MCF 10A (cell line): ENCODE measurements at regions not wholly inside any gene's neighbourhood (a gene's known extent, or its start where the extent isn't known, plus 50 kb on each side); places are given as distances from the start of the nearest gene placed in this dataset.

Experiments used
- BruUV-seq: library from RNA; stranded (reverse); fragments of 400-500 nt; replicated peaks from 2 replicates; lab custom pipeline; 2021; lab: Mats Ljungman, UMichigan
- CTCF ChIA-PET: fragments of 300-600 bp; sonication (Branson Sonifier 250); formaldehyde crosslinking; extraction: SDS; loops from one replicate; lab custom pipeline; 2021; ENCODE audit warnings: antibody characterized with exemption, inconsistent platforms; lab: Yijun Ruan, JAX
- POLR2A ChIA-PET: fragments of 300-600, 350-650 bp; sonication (Branson Sonifier 250); formaldehyde crosslinking; extraction: SDS; loops from one replicate; lab custom pipeline; 2020; ENCODE audit warnings: antibody characterized with exemption, inconsistent platforms; lab: Yijun Ruan, JAX
- DNase-seq: peaks from one replicate; pipeline ENCODE4 v3.0.0-alpha.2; 2018; ENCODE audit not compliant: unreplicated experiment
- H3K27ac Mint-ChIP-seq: one replicate; pipeline ENCODE4 v1.8.0; 2022; ENCODE audit warnings: mild to moderate bottlenecking, low read depth, mixed read lengths; ENCODE audit not compliant: unreplicated experiment
- H3K27me3 Mint-ChIP-seq: one replicate; pipeline ENCODE4 v1.8.0; 2022; ENCODE audit warnings: mixed read lengths; ENCODE audit not compliant: insufficient read depth, unreplicated experiment
- H3K36me3 Mint-ChIP-seq: one replicate; pipeline ENCODE4 v1.8.0; 2022; ENCODE audit warnings: mild to moderate bottlenecking, moderate library complexity, mixed read lengths; ENCODE audit not compliant: insufficient read depth, unreplicated experiment
- H3K4me1 Mint-ChIP-seq: one replicate; pipeline ENCODE4 v1.8.0; 2022; ENCODE audit warnings: mixed read lengths; ENCODE audit not compliant: insufficient read depth, unreplicated experiment
- H3K4me3 Mint-ChIP-seq: one replicate; pipeline ENCODE4 v1.8.0; 2022; ENCODE audit warnings: mild to moderate bottlenecking, moderate library complexity, mixed read lengths; ENCODE audit not compliant: unreplicated experiment
- H3K9me3 Mint-ChIP-seq: one replicate; pipeline ENCODE4 v1.8.0; 2022; ENCODE audit warnings: mixed read lengths; ENCODE audit not compliant: unreplicated experiment
- CTCF ChIP-seq: fragments of 200-600 bp; IDR thresholded peaks from one replicate; pipeline ENCODE4 v1.8.0; 2022; ENCODE audit warnings: antibody characterized with exemption, mild to moderate bottlenecking; ENCODE audit not compliant: unreplicated experiment
- intact Hi-C: fragments of 100-400 bp; cut with micrococcal nuclease; formaldehyde crosslinking; loops from 2 replicates; pipeline ENCODE4 v1.14.1; 2022

GRCh38 chr1:181985281-181985680 lies 76.2 kb downstream of the ZNF648 start:
- DNase-seq: no peak
- no peaks in the 10 kb centered on the region for H3K4me1 Mint-ChIP-seq
- intact Hi-C loops: no loop called here
- no TSS peak for BruUV-seq
- no peak for TF ChIP-seq CTCF
- peaks cover 57% of the 10 kb centered on the region for H3K27me3 Mint-ChIP-seq
- no peaks in the 10 kb centered on the region for H3K36me3 Mint-ChIP-seq
- no peak overlapping the region for H3K4me3 Mint-ChIP-seq
- H3K27ac Mint-ChIP-seq: no peak overlapping the region
- ChIA-PET CTCF (interaction anchor here (0.7 to 2.1 kb wide), 5 partner anchors 9 to 506 kb away, joined by 3 to 7 read pairs (median 3); no protein-coding TSS in a partner anchor), POLR2A (interaction anchor here (0.6 to 1.5 kb wide), 3 partner anchors 12 to 38 kb away, joined by 3 read pairs; no protein-coding TSS in a partner anchor)
- no peaks in the 10 kb centered on the region for H3K9me3 Mint-ChIP-seq

- H3K4me3 Mint-ChIP-seq: no peak overlapping the region
- no peak for DNase-seq
- no peak for TF ChIP-seq CTCF
- CTCF ChIA-PET: interaction anchor here (0.7 to 1.6 kb wide), 4 partner anchors 13 to 95 kb away, joined by 3 to 6 read pairs (median 4); no protein-coding TSS in a partner anchor
- intact Hi-C loops: no loop called here
- no peaks in the 10 kb centered on the region for H3K4me1 Mint-ChIP-seq
- no peak overlapping the region for H3K27ac Mint-ChIP-seq
- no TSS peak for BruUV-seq
- peaks cover 5% of the 10 kb centered on the region for H3K9me3 Mint-ChIP-seq
- POLR2A ChIA-PET: interaction anchor here (0.6 kb wide), 1 partner anchor 10 kb away, joined by 3 read pairs; no protein-coding TSS in a partner anchor
- H3K36me3 Mint-ChIP-seq: no peaks in the 10 kb centered on the region
- peaks cover 70% of the 10 kb centered on the region for H3K27me3 Mint-ChIP-seq
Measured at GRCh38 chr1:181984006-181984405, 77.5 kb downstream of the ZNF648 start.

- no peak for TF ChIP-seq CTCF
- no peaks in the 10 kb centered on the region for H3K36me3 Mint-ChIP-seq
- H3K27ac Mint-ChIP-seq: no peak overlapping the region
- no peaks in the 10 kb centered on the region for H3K4me1 Mint-ChIP-seq
- POLR2A ChIA-PET: no interaction called here
- no TSS peak for BruUV-seq
- DNase-seq: no peak
- no peak overlapping the region for H3K4me3 Mint-ChIP-seq
- CTCF ChIA-PET: no interaction called here
- H3K27me3 Mint-ChIP-seq: peaks cover 91% of the 10 kb centered on the region
- H3K9me3 Mint-ChIP-seq: peaks cover 14% of the 10 kb centered on the region
- intact Hi-C loops: no loop called here
Measured at GRCh38 chr1:181981821-181982220, 79.7 kb downstream of the ZNF648 start.

- Mint-ChIP-seq H3K9me3 (peaks cover 7% of the 10 kb centered on the region), H3K27ac (no peak overlapping the region), H3K4me1 (no peaks in the 10 kb centered on the region), H3K27me3 (peaks cover 36% of the 10 kb centered on the region), H3K4me3 (no peak overlapping the region), H3K36me3 (no peaks in the 10 kb centered on the region)
- no peak for TF ChIP-seq CTCF
- intact Hi-C loops: no loop called here
- no peak for DNase-seq
- BruUV-seq: no TSS peak
- POLR2A ChIA-PET: no interaction called here
- CTCF ChIA-PET: interaction anchor here (0.7 to 2.5 kb wide), 2 partner anchors 16 to 64 kb away, joined by 4 to 8 read pairs; no protein-coding TSS in a partner anchor
Measured at GRCh38 chr1:181972256-181972655, 89.3 kb downstream of the ZNF648 start.
